Memory B cell (primary cell): ENCODE measurements at regions not wholly inside any gene's neighbourhood (a gene's known extent, or its start where the extent isn't known, plus 50 kb on each side); places are given as distances from the start of the nearest gene placed in this dataset.
"Not testable (repeated sequence)": the region's sequence is repeated elsewhere in the genome, so short reads cannot be mapped to it uniquely, and the experiment has no call there.

Source experiments
- ATAC-seq: fragments of 150-1000 bp; cut with Tn5 transposase; 2 replicates; pipeline ENCODE4 v1.10.0; 2021; ENCODE audit warnings: low read depth, mild to moderate bottlenecking, moderate library complexity
- DNase-seq, 2 donors: peaks; one replicate each; pipeline ENCODE4 v3.0.0; 2022; ENCODE audit warnings: low spot score in 2 of 2
- H3K27ac Mint-ChIP-seq: one replicate; pipeline ENCODE4 v1.8.0; 2022; ENCODE audit warnings: mild to moderate bottlenecking, moderate library complexity, mixed read lengths
- H3K27me3 Mint-ChIP-seq: one replicate; pipeline ENCODE4 v1.8.0; 2022; ENCODE audit warnings: mixed read lengths
- H3K36me3 Mint-ChIP-seq: one replicate; pipeline ENCODE4 v1.8.0; 2022; ENCODE audit warnings: mild to moderate bottlenecking, mixed read lengths
- H3K4me1 Mint-ChIP-seq: one replicate; pipeline ENCODE4 v1.8.0; 2022; ENCODE audit warnings: mixed read lengths
- H3K4me3 Mint-ChIP-seq: one replicate; pipeline ENCODE4 v1.8.0; 2022; ENCODE audit warnings: mild to moderate bottlenecking, moderate library complexity, mixed read lengths
- H3K9me3 Mint-ChIP-seq: one replicate; pipeline ENCODE4 v1.8.0; 2022; ENCODE audit warnings: mixed read lengths

- ATAC-seq, H3K9me3 Mint-ChIP-seq, DNase-seq, H3K27ac Mint-ChIP-seq, H3K36me3 Mint-ChIP-seq, H3K4me1 Mint-ChIP-seq, H3K4me3 Mint-ChIP-seq, H3K27me3 Mint-ChIP-seq: not testable (repeated sequence)
These were observed 52.3 kb upstream of the MAN1A2 start for GRCh38 chr1:117314951-117315350.

DNA sequence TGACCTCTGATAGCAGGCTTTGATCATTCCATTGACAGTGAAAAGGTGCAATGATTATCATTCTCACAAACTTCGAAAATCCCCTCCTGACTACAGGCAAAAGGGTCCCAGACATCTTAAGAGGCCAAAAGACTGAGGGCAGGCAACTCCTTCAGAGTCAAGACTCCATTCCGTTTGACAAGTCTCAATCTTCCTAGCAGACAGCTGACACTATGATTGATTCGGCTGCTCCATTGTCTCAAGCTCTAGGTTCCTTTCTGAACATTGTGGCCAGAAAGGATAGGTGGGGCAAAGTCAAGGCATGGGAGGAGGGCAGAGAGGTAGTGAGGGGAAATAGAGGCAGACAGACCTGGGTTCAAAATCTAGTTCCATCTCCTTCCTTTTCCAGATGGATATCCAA is 53.7 kb upstream of the MAN1A2 start:
- no peak overlapping the region for H3K4me3 Mint-ChIP-seq
- no peaks in the 10 kb centered on the region for H3K36me3 Mint-ChIP-seq
- ATAC-seq (no peak), DNase-seq (no peak)
- H3K4me1 Mint-ChIP-seq: peaks cover 2% of the 10 kb centered on the region
- peaks cover 2% of the 10 kb centered on the region for H3K27me3 Mint-ChIP-seq
- no peak overlapping the region for H3K27ac Mint-ChIP-seq
- no peaks in the 10 kb centered on the region for H3K9me3 Mint-ChIP-seq

GRCh38 chr1:117312453-117313138 is 54.7 kb upstream of the MAN1A2 start:
- DNase-seq (peak in 1 of 2 donors; percentile 5), ATAC-seq (peak; percentile 59)
- no peak overlapping the region for H3K27ac Mint-ChIP-seq
- H3K4me3 Mint-ChIP-seq: no peak overlapping the region
- H3K4me1 Mint-ChIP-seq: peaks cover 2% of the 10 kb centered on the region
- H3K9me3 Mint-ChIP-seq: no peaks in the 10 kb centered on the region
- H3K36me3 Mint-ChIP-seq: no peaks in the 10 kb centered on the region
- H3K27me3 Mint-ChIP-seq: no peaks in the 10 kb centered on the region

DNA sequence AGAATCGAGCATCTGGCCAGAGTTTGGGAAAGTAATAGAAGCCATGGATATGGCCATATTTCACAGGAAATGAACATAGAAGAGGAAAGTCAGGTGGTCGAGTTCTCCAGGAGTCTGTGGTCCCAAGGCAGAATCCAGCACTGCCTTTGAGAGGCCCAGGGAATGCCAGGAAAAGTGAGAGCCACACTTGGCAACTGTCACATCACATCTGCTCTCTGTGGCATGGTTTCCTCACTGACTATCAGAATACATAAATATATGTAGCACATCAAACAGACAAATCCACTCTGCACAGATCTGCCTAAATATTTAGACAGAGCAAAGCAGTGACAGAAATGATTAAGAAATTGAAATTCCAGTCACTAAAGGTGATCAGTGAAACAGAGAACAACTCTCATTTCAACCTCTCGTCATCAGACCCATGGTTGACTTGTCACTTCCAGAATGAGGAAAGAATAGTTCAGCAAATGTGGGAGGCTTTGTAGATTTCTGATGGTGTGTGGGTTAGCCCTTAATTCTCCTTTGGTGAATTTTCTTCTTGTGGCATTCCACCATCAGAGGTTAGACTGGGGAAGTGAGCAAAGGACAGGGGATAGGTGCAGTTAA is 58.8 kb upstream of the MAN1A2 start:
- H3K9me3 Mint-ChIP-seq: no peaks in the 10 kb centered on the region
- peaks cover 2% of the 10 kb centered on the region for H3K4me1 Mint-ChIP-seq
- ATAC-seq: no peak

GRCh38 chr1:117301901-117302300 is 65.3 kb upstream of the MAN1A2 start:
- no peaks in the 10 kb centered on the region for H3K36me3 Mint-ChIP-seq
- no peak for DNase-seq
- H3K9me3 Mint-ChIP-seq: no peaks in the 10 kb centered on the region
- H3K27me3 Mint-ChIP-seq: peaks cover 6% of the 10 kb centered on the region
- H3K4me3 Mint-ChIP-seq: no peak overlapping the region
- no peak for ATAC-seq
- no peaks in the 10 kb centered on the region for H3K4me1 Mint-ChIP-seq
- no peak overlapping the region for H3K27ac Mint-ChIP-seq

More for the DNA sequence above, 58.8 kb upstream of the MAN1A2 start:
- Mint-ChIP-seq H3K27me3 (peaks cover 3% of the 10 kb centered on the region), H3K36me3 (no peaks in the 10 kb centered on the region), H3K27ac (no peak overlapping the region), H3K4me3 (no peak overlapping the region)
- no peak for DNase-seq

DNA sequence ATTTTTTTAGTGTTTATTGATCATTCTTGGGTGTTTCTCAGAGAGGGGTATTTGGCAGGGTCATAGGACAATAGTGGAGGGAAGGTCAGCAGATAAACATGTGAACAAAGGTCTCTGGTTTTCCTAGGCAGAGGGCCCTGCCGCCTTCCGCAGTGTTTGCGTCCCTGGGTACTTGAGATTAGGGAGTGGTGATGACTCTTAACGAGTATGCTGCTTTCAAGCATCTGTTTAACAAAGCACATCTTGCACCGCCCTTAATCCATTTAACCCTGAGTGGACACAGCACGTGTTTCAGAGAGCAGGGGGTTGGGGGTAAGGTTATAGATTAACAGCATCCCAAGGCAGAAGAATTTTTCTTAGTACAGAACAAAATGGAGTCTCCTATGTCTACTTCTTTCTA is 67.1 kb upstream of the MAN1A2 start:
- H3K4me3 Mint-ChIP-seq, H3K27me3 Mint-ChIP-seq, H3K27ac Mint-ChIP-seq, ATAC-seq, H3K9me3 Mint-ChIP-seq, H3K36me3 Mint-ChIP-seq, H3K4me1 Mint-ChIP-seq, DNase-seq: not testable (repeated sequence)

DNA sequence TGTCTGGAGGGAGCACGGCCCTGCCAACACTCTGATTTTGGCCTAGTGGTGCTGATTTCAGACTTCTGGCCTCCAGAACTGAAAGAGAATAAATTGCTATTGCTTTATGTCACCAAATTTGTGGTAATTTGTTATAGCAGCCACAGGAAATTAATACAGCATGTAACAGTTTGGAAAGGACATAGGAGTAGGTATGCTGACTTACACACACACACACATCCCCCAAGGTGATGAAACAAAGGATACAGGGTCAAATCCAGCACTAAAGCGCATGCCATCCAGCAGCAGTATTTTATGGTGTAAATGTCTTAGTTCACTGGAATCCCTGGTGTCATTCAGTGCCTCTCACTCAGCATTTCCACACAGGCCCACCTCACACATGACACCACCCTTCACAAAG is 72.2 kb upstream of the MAN1A2 start:
- no peak overlapping the region for H3K4me3 Mint-ChIP-seq
- ATAC-seq: no peak
- H3K27ac Mint-ChIP-seq: no peak overlapping the region
- no peak for DNase-seq
- no peaks in the 10 kb centered on the region for H3K9me3 Mint-ChIP-seq
- no peaks in the 10 kb centered on the region for H3K4me1 Mint-ChIP-seq
- H3K27me3 Mint-ChIP-seq: peaks cover 6% of the 10 kb centered on the region
- no peaks in the 10 kb centered on the region for H3K36me3 Mint-ChIP-seq

- ATAC-seq (no peak), DNase-seq (no peak)
- no peaks in the 10 kb centered on the region for H3K9me3 Mint-ChIP-seq
- no peak overlapping the region for H3K27ac Mint-ChIP-seq
- H3K4me3 Mint-ChIP-seq: no peak overlapping the region
- H3K36me3 Mint-ChIP-seq: no peaks in the 10 kb centered on the region
- no peaks in the 10 kb centered on the region for H3K4me1 Mint-ChIP-seq
- peaks cover 3% of the 10 kb centered on the region for H3K27me3 Mint-ChIP-seq
These were observed 76.4 kb upstream of the MAN1A2 start for GRCh38 chr1:117290890-117291289.

- Mint-ChIP-seq H3K27ac (no peak overlapping the region), H3K4me3 (no peak overlapping the region), H3K36me3 (no peaks in the 10 kb centered on the region), H3K4me1 (no peaks in the 10 kb centered on the region), H3K9me3 (no peaks in the 10 kb centered on the region), H3K27me3 (peaks cover 3% of the 10 kb centered on the region)
- no peak for ATAC-seq
- no peak for DNase-seq
These were observed 77.9 kb upstream of the MAN1A2 start for GRCh38 chr1:117289316-117289870.

DNA sequence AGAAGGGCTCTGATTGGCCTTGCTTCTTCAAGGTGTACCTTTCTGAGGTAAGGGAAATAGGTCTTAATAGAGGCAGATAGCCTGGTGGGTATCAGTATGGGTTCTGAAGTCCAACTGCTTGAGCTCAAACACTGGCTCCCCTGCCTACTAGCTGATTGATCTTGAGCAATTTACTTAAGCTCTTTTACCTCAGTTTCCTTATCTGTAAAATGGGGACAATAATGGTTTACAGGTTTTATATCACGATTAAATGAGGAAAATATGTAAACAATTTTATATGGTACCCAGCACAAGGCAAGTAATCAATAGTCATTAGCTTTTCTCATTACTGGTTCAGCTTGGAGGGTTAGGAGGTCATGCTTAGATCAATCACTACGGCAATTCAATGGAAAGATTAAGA is 75.8 kb upstream of the VTCN1 start:
- no peak for ATAC-seq
- no peak for DNase-seq
- no peaks in the 10 kb centered on the region for H3K4me1 Mint-ChIP-seq
- H3K9me3 Mint-ChIP-seq: no peaks in the 10 kb centered on the region
- H3K36me3 Mint-ChIP-seq: no peaks in the 10 kb centered on the region
- no peak overlapping the region for H3K27ac Mint-ChIP-seq
- peaks cover 2% of the 10 kb centered on the region for H3K27me3 Mint-ChIP-seq
- H3K4me3 Mint-ChIP-seq: no peak overlapping the region

- no peaks in the 10 kb centered on the region for H3K36me3 Mint-ChIP-seq
- no peak overlapping the region for H3K27ac Mint-ChIP-seq
- no peak overlapping the region for H3K4me3 Mint-ChIP-seq
- DNase-seq: no peak
- H3K27me3 Mint-ChIP-seq: peaks cover 2% of the 10 kb centered on the region
- ATAC-seq: no peak
- H3K9me3 Mint-ChIP-seq: no peaks in the 10 kb centered on the region
- H3K4me1 Mint-ChIP-seq: no peaks in the 10 kb centered on the region
These were observed 75.4 kb upstream of the VTCN1 start for GRCh38 chr1:117286145-117286544.

GRCh38 chr1:117284399-117285215 is 73.9 kb upstream of the VTCN1 start:
- no peak overlapping the region for H3K4me3 Mint-ChIP-seq
- H3K36me3 Mint-ChIP-seq: no peaks in the 10 kb centered on the region
- DNase-seq (no peak), ATAC-seq (no peak)
- no peaks in the 10 kb centered on the region for H3K27me3 Mint-ChIP-seq
- H3K27ac Mint-ChIP-seq: no peak overlapping the region
- no peaks in the 10 kb centered on the region for H3K4me1 Mint-ChIP-seq
- peaks cover 1% of the 10 kb centered on the region for H3K9me3 Mint-ChIP-seq

DNA sequence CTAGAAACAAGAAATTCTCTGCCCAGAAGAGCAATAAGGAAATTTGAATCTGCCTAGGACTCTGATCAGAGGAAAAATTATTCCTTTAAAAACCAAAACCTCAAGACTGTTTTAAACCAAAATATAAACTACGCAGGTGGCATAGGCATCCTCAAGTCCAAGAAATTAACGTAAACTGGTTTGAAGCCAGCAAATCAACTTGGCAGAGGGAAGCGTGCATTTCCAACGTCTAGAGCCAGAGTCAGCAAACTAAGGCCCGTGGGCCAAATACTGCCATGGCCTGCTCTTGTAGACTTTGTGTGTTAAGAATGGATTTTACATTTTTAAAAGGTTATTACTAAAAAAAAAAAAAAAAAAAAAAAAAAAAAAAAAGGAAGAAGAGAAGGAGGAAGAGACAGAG is 67.8 kb upstream of the VTCN1 start:
- no peak overlapping the region for H3K4me3 Mint-ChIP-seq
- DNase-seq: no peak

GRCh38 chr1:117275055-117275454 is 64.3 kb upstream of the VTCN1 start:
- peaks cover 9% of the 10 kb centered on the region for H3K9me3 Mint-ChIP-seq
- H3K4me3 Mint-ChIP-seq: no peak overlapping the region
- no peak for ATAC-seq
- H3K27me3 Mint-ChIP-seq: peaks cover 2% of the 10 kb centered on the region
- DNase-seq: no peak
- H3K27ac Mint-ChIP-seq: no peak overlapping the region
- no peaks in the 10 kb centered on the region for H3K36me3 Mint-ChIP-seq
- no peaks in the 10 kb centered on the region for H3K4me1 Mint-ChIP-seq

More for the DNA sequence above, 67.8 kb upstream of the VTCN1 start:
- H3K27ac Mint-ChIP-seq: no peak overlapping the region
- H3K4me1 Mint-ChIP-seq: no peaks in the 10 kb centered on the region
- H3K9me3 Mint-ChIP-seq: peaks cover 3% of the 10 kb centered on the region
- H3K27me3 Mint-ChIP-seq: no peaks in the 10 kb centered on the region
- no peak for ATAC-seq
- no peaks in the 10 kb centered on the region for H3K36me3 Mint-ChIP-seq
